ENCODE measurements at regions not wholly inside any gene's neighbourhood (a gene's known extent, or its start where the extent isn't known, plus 50 kb on each side); places are given as distances from the start of the nearest gene placed in this dataset.

- H3K23me2 ChIP-seq (ENCODE audit: low read depth, low read length) = no peaks in the 10 kb centered on the region
- WGBS, 2 experiments (ENCODE audit: extremely low coverage in 1 of 2, insufficient coverage in 1 of 2, insufficient read length in 1 of 2, insufficient replicate concordance in 2 of 2, low coverage in 1 of 2, low lambda C conversion rate in 2 of 2, missing lambda C conversion rate in 1 of 2) = 78% methylated on average over 4 of the region's 8 CpGs; no CpG with 5 or more reads in 1 of the 2 experiments
- CTCF ChIA-PET (ENCODE audit: partially characterized antibody) = interaction anchor here (0.6 kb wide), 1 partner anchor 106 kb away, joined by 3 read pairs; no protein-coding TSS in a partner anchor
Measured at GRCh38 chr6:170100046-170100445, 190.8 kb downstream of the DLL1 start.

More at GRCh38 chr6:170100046-170100445, 190.8 kb downstream of the DLL1 start:
- Histone ChIP-seq H4K91ac (replicated peaks; ENCODE audit: insufficient read length, low read length) (no peak overlapping the region), H4K5ac (ENCODE audit: insufficient read length, low read depth, low read length) (no peak overlapping the region), H3K4me3 (ENCODE audit: extremely low read depth in 1 of 4, insufficient read depth in 2 of 4, low read depth in 3 of 4, low read length in 4 of 4) (no peak overlapping the region), H2BK5ac (ENCODE audit: low read depth, low read length) (no peak overlapping the region), H3K4me2 (ENCODE audit: insufficient read depth in 1 of 2, low read depth in 2 of 2, low read length in 2 of 2) (no peak overlapping the region), H4K8ac (ENCODE audit: extremely low read depth, insufficient read depth, low read length) (no peak overlapping the region), H3K79me2 (ENCODE audit: control insufficient read depth in 1 of 2, insufficient read depth in 2 of 2, low read length in 2 of 2) (no peaks in the 10 kb centered on the region), H3K56ac (replicated peaks; ENCODE audit: insufficient read length, low read depth, low read length) (no peak overlapping the region), H2BK15ac (ENCODE audit: low read length) (no peak overlapping the region), H2BK20ac (ENCODE audit: low read length) (no peak overlapping the region), H3K9me3 (ENCODE audit: insufficient read depth in 2 of 2, low read depth in 1 of 2, low read length in 1 of 2) (peaks cover 0 to 3% of the 10 kb centered on the region in 2 experiments; a peak in 1 of 4 replicates), H2AFZ (ENCODE audit: low read length) (no peak overlapping the region), H3K27me3 (replicated peaks in 1 of 4; ENCODE audit: control insufficient read depth in 3 of 4, extremely low read depth in 1 of 4, insufficient read depth in 3 of 4, low read length in 3 of 4) (no peaks in the 10 kb centered on the region), H3K18ac (ENCODE audit: extremely low read depth, low read length) (no peak overlapping the region), H3K4me1 (replicated peaks in 1 of 4; ENCODE audit: control insufficient read depth in 3 of 4, insufficient read depth in 4 of 4, low read length in 3 of 4) (peaks cover 0 to 6% (median 1%) of the 10 kb centered on the region in 4 experiments; a peak in 1 of 7 replicates), H3K9ac (replicated peaks in 1 of 4; ENCODE audit: extremely low read depth in 1 of 4, low read depth in 3 of 4, low read length in 3 of 4) (no peak overlapping the region), H3K79me1 (ENCODE audit: low read depth, low read length) (no peaks in the 10 kb centered on the region), H3K36me3 (ENCODE audit: control insufficient read depth in 2 of 4, insufficient read depth in 4 of 4, low read length in 3 of 4) (no peaks in the 10 kb centered on the region), H3K27ac (ENCODE audit: low read depth, low read length) (no peak overlapping the region), H4K20me1 (replicated peaks in 1 of 2; ENCODE audit: control insufficient read depth in 1 of 2, insufficient read depth in 2 of 2, low read length in 2 of 2) (no peaks in the 10 kb centered on the region), H2BK120ac (replicated peaks; ENCODE audit: low read depth, low read length) (no peak overlapping the region), H3K23ac (ENCODE audit: insufficient read length) (no peak overlapping the region), H2AK5ac (ENCODE audit: low read depth, low read length) (no peak overlapping the region), H2BK12ac (ENCODE audit: low read depth, low read length) (no peak overlapping the region), H3K4ac (replicated peaks; ENCODE audit: insufficient read length, low read depth, low read length) (no peak overlapping the region), H3K14ac (ENCODE audit: insufficient read length) (no peak overlapping the region)
- DNase-seq (ENCODE audit: low read depth in 1 of 2, low spot score in 2 of 2) (peak in 1 of 2 experiments; percentile 23), FAIRE-seq (no peak)
- POLR2A ChIA-PET (ENCODE audit: partially characterized antibody) = no interaction called here
- TF ChIP-seq RAD21 (IDR thresholded peaks at IDR 0.05 in 1 of 2, conservative IDR thresholded peaks at IDR 0.05 in 1 of 2; ENCODE audit: low read depth in 2 of 2, low read length in 2 of 2) (no peak), EP300 (IDR thresholded peaks at IDR 0.05; ENCODE audit: borderline replicate concordance in 1 of 2, low read depth in 2 of 2, low read length in 2 of 2) (no peak), YY1 (IDR thresholded peaks at IDR 0.05; ENCODE audit: low read depth, low read length) (no peak), ASH2L (IDR thresholded peaks at IDR 0.05; ENCODE audit: low read length) (no peak), EZH2 (IDR thresholded peaks at IDR 0.05; ENCODE audit: low read depth, low read length, severe bottlenecking) (no peak), BACH1 (IDR thresholded peaks at IDR 0.05; ENCODE audit: low read length) (no peak)
- TF ChIP-seq, protein P1, sequence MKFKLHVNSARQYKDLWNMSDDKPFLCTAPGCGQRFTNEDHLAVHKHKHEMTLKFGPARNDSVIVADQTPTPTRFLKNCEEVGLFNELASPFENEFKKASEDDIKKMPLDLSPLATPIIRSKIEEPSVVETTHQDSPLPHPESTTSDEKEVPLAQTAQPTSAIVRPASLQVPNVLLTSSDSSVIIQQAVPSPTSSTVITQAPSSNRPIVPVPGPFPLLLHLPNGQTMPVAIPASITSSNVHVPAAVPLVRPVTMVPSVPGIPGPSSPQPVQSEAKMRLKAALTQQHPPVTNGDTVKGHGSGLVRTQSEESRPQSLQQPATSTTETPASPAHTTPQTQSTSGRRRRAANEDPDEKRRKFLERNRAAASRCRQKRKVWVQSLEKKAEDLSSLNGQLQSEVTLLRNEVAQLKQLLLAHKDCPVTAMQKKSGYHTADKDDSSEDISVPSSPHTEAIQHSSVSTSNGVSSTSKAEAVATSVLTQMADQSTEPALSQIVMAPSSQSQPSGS (IDR thresholded peaks at IDR 0.05; ENCODE audit: low read length) = no peak

All from H1 (cell line).